Middle frontal gyrus (tissue), 1 donor: ENCODE measurements at regions not wholly inside any gene's neighbourhood (a gene's known extent, or its start where the extent isn't known, plus 50 kb on each side); places are given as distances from the start of the nearest gene placed in this dataset.
"Not testable (repeated sequence)": the region's sequence is repeated elsewhere in the genome, so short reads cannot be mapped to it uniquely, and the experiment has no call there.

Experiments used
- DNase-seq: peaks from one replicate; pipeline ENCODE4 v3.0.0-alpha.2; 2015; ENCODE audit warnings: low spot score; ENCODE audit errors: extremely low spot score

DNA sequence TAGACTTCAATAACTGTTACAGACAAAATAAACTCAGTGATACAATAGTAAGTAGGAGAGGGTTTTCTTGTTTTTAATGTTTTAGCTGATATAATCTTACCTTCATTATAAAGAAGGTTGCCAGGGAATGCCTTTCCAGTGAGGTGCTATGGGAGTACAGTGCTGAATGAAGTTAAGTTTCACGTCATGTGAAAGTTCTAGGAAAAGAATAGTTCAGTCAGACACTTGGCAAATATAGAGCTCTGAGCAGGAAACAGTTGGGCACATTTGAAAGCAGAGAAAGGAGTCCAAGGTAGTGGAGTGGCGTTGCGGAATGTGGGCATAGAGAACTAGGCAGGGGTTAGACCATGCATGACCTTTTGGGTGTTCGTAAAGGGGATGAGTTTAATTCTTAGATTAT is 88.6 kb upstream of the DCN start:
- DNase-seq: no peak

DNA sequence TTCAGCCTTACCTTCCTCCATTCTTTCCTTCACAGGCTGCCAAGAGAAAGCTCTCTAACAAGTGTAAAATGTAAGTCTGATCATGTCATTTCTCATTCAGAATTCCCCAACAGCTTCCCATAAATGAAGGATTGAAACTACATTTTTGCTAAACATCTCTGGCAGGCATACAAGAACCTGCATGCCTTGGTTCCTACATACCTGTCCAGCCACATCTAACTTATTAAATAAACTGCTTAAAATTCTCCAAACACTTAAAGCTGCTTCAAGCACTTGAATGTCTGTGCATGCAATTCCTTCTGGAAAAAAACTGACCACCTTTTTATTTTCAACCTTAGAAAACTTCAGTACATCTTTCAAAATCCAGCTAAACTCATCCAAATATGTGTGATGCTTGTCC is 84.4 kb upstream of the DCN start:
- DNase-seq: no peak

- DNase-seq: no peak
These were observed 81.6 kb upstream of the DCN start for GRCh38 chr12:91264178-91264577.

DNA sequence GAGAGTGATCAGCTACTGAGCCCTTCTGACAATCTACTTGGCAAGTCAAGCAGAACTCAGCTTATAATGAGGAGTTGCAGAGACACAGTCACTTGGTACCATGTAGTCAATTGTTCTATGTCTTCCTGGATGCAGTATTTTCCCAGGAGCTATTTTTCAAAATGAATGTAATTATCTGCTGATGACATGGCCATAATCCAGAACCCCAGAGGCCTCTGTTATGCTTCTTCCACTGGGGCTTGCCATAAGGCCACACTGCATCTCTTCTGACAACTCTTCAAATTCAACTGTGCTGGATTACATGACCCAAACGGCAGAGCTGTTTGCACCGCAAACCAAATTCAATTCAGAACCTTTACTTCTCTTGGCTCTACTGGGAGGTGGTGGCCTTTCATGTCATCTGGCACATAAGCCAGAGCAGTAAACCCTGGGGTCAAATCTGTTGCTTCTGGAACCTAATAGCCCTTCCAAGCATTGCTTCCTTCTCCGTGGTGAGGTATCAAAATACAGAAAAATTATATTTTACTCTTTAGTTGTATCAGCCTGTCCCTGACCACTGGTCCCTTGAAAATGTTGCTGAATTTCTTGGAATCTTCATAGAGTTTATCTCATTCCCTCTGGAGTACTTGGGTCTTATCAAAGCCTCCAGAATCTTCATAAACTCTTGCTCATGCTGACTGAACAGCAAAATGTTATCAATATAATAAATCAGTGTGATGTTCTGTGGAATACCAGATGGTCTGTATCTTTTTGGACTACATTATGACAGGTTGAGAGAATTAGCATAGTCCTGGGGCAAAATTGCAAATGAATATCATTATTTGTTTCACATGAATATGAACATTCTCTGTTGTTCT is 79.4 kb upstream of the DCN start:
- DNase-seq: no peak

GRCh38 chr12:91256411-91256810 is 73.8 kb upstream of the DCN start:
- no peak for DNase-seq

DNA sequence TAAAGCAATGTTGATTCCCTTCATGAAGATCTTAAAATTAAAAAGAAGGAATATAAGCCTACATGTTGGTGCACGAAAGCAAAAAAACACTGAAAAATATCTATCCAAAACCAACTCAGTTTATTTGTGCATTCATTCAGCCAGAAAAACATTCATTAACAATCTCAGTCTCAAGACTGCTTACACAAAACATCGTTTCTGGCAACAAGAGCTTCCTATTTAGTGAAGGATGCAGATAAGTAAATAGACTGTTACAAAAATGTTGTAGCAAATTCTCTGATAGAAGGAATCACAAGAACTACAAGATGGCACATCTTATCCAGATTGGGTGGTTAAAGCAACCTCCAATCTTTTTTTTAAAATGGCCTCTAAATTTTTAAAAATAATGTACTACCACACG is 69.7 kb upstream of the DCN start:
- no peak for DNase-seq

DNA sequence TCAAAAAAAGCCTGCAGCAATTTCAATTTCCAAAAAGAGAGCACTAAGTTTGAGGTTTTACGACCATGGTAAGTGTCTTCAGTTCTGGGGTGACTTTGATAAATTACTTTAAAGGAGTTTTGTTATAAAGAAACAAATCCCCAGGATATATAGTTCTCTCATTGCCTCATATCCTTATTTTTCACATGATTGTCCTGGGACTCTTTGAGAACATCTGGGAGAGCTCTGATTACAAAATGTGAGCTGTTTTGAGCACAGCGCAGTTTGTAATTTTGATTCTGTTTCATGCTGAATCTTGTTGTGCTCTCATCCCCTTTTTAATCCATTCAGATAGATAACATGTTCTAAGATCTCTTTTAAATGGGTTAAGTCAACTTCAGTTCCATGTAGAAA is 67.7 kb upstream of the DCN start:
- DNase-seq: no peak

DNA sequence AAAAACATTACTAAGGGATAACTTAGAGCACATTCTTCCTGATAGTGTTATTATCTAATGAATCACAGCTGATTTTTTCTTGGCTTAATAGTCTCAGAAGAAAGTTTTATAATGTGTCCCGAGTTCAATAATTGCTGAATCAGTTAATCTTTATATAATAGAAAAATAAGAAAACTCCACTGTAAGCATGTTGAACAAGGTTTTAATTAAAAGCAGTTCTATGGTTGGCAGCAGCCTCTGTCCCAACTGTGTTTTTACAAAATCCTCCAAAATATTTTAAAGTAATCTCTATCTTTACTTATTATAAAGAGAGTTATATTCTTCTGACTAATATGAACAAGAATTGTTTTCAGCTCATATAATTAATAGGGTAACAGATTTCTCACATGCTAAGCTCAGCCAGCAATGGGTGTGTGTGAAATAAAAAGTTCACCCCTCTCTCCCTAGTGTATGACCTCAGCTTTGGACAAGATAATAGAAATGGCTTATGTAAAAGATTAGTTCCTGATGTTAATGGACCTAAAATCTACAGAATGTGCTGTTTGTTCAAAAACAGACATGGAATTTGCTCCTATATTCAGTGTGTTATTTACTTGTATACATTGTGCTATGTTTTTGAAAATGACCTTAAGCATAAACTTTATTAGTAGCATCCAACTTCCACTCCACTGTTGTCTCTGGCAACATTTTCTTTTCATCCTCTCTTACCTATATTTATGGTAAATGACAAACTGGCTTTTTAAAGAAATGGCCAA is 67.1 kb upstream of the DCN start:
- no peak for DNase-seq

GRCh38 chr12:91249054-91249453 is 66.4 kb upstream of the DCN start:
- DNase-seq: no peak

DNA sequence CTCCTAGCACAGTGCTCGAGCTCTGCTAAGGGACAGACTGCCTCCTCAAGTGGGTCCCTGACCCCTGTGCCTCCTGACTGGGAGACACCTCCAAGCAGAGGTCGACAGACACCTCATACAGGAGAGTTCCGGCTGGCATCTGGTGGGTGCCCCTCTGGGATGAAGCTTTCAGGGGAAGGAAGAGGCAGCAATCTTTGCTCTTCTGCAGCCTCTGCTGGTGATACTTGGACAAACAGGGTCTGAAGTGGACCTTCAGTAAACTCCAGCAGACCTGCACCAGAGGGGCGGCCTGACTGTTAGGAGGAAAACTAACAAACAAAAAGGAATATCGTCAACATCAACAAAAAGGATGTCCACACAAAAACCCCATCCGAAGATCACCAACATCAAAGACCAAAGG is 60.6 kb upstream of the DCN start:
- not testable (repeated sequence) for DNase-seq

DNA sequence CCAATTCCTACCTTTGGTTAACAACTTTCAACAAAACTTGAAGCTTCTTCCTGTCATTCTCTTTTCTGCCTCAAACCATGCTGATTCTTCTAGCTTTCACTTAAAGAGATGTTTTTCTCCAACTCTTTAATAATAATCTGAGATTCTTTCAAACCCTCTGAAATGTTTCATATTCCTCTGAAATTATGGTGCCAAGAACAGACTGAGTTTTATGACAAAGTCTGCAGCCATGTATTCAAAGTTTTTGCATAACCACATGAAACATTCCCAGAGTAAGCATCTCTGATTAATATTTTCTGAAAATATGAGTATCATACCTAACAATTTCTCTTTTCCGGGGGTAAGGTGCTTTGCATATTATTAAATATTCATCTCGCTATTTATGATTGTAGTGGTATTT is 59.1 kb upstream of the DCN start:
- no peak for DNase-seq

DNA sequence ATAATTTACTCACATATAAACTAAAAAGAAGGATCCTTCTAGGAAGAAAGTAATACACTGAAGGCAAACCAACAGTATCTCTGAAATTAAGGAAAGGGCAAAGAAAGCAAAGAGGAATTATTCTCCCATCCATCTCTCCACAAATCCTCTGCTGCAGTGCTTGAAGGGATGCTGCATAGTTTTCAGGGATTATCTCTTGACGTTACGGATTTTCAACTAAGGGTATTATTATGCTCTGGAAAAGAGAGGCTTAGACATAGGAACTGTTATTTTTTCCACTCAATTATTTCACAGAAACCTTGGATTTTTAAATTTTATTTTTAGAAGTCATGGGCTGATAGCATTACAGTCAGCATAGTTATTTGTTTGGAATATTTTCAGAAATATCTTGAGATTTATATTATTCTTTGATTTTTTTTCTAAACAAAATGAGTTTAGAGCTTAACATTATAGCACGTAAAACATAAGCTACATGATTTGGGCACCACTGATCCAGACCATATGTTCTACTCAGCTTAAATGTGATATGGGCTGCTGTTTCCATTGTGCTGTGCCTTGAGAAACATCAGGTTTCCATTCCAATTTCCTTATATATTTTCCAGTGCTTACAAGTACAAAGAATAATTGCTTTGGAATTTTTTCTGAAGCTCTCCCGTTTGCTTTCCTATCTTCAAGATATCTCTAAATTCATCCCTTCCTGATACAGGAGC is 57.9 kb upstream of the DCN start:
- no peak for DNase-seq

DNA sequence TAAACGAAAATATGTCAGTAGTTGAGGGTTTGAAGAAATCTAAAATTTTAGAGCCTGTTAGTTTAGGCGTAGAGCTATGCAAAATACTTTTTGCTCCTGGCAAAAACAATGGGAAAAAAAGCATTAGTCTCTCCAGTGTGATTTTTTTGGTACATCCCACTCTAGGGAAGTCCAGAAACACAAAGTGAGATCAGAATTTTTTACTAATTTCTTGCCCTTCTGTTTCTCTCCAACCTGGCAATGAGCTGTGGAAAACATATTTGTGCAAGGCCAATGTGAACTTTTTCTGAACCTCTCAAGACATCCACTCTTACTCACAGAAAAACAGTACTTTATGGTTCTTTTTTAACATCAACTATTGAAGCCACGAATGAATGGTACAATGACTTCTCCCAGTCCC is 56.9 kb upstream of the DCN start:
- DNase-seq: no peak
